Lung (tissue), 11 donors: ENCODE measurements at regions not wholly inside any gene's neighbourhood (a gene's known extent, or its start where the extent isn't known, plus 50 kb on each side); places are given as distances from the start of the nearest gene placed in this dataset.

Experiments
- ATAC-seq: fragments of 200-7000 bp; cut with Tn5 transposase; one replicate; pipeline ENCODE4 v1.9.1; 2020; ENCODE audit warnings: moderate number of reproducible peaks; ENCODE audit not compliant: insufficient read depth, low FRiP score
- DNase-seq, 3 donors: peaks; one replicate each; pipeline ENCODE4 v3.0.0-alpha.2; 2013 to 2017
- H3K27ac ChIP-seq, 2 donors: one replicate each; pipeline ENCODE4 v1.5.1; 2013; ENCODE audit warnings: mild to moderate bottlenecking in 2 of 2, moderate library complexity in 2 of 2, control low read depth in 1 of 2, inconsistent platforms in 1 of 2, low read depth in 1 of 2, low read length in 1 of 2
- H3K27me3 ChIP-seq, 3 donors: one replicate each; pipeline ENCODE4 v1.5.1; 2013; ENCODE audit warnings: low read length in 2 of 3; ENCODE audit not compliant: control insufficient read depth in 3 of 3, insufficient read depth in 3 of 3
- H3K36me3 ChIP-seq, 4 donors: one replicate each; pipeline ENCODE4 v1.5.1; 2013; ENCODE audit warnings: low read length in 4 of 4, mild to moderate bottlenecking in 1 of 4, moderate library complexity in 1 of 4; ENCODE audit not compliant: control insufficient read depth in 4 of 4, insufficient read depth in 4 of 4
- H3K4me1 ChIP-seq, 5 donors: one replicate each; pipeline ENCODE4 v1.5.1; 2013; ENCODE audit warnings: low read length in 5 of 5, mild to moderate bottlenecking in 2 of 5, moderate library complexity in 1 of 5; ENCODE audit not compliant: control insufficient read depth in 5 of 5, insufficient read depth in 5 of 5
- H3K4me3 ChIP-seq: one replicate; pipeline ENCODE4 v1.5.1; 2013; ENCODE audit warnings: mild to moderate bottlenecking, control low read depth, moderate library complexity
- H3K9ac ChIP-seq, 2 donors: one replicate each; pipeline ENCODE4 v1.5.1; 2013; ENCODE audit warnings: low read length in 2 of 2, control low read depth in 1 of 2; ENCODE audit not compliant: insufficient read depth in 1 of 2
- H3K9me3 ChIP-seq, 4 donors: one replicate each; pipeline ENCODE4 v1.5.1; 2013; ENCODE audit warnings: low read length in 3 of 4, mild to moderate bottlenecking in 1 of 4, moderate library complexity in 1 of 4; ENCODE audit not compliant: control insufficient read depth in 4 of 4, insufficient read depth in 3 of 4
- CTCF ChIP-seq: IDR thresholded peaks from 2 replicates; pipeline ENCODE4 v1.5.1; 2012; ENCODE audit warnings: mild to moderate bottlenecking; ENCODE audit errors: control extremely low read depth, extremely low read depth
- WGBS, 2 donors: extraction: QIAGEN DNeasy Blood & Tissue Kit; methylation state at CpG; one replicate each; pipeline ENCODE4 v1.1.7; 2013; 5-methylcytosine and 5-hydroxymethylcytosine counted together
- donor health status: control.
- donor health status: control.
- donor health status: Bipolar disorder and iron deficiency.
- donor health status: healthy.
- donor health status: DM: yes; HTN: yes; CAD: no.

GRCh38 chr10:57785068-57785467, 482.6 kb downstream of the IPMK start:
- no peak overlapping the region for H3K27ac ChIP-seq
- no peak overlapping the region for H3K9ac ChIP-seq
- peaks cover 0 to 2% (median 0%) of the 10 kb centered on the region in 4 donors for H3K9me3 ChIP-seq
- H3K27me3 ChIP-seq: no peaks in the 10 kb centered on the region
- H3K4me3 ChIP-seq: no peak overlapping the region
- DNase-seq (peak in 1 of 3 donors; percentile 30), ATAC-seq (no peak)
- H3K36me3 ChIP-seq: no peaks in the 10 kb centered on the region
- 61 to 78% methylated on average over 3 of the region's 3 CpGs for WGBS, 2 donors
- no peaks in the 10 kb centered on the region for H3K4me1 ChIP-seq
- TF ChIP-seq CTCF: no peak

GRCh38 chr10:57776688-57777432, 490.8 kb downstream of the IPMK start:
- no peaks in the 10 kb centered on the region for H3K4me1 ChIP-seq
- DNase-seq: no peak
- ATAC-seq: no peak
- H3K9me3 ChIP-seq: peaks cover 0 to 8% (median 3%) of the 10 kb centered on the region in 4 donors
- no peak overlapping the region for H3K9ac ChIP-seq
- H3K27me3 ChIP-seq: no peaks in the 10 kb centered on the region
- no peaks in the 10 kb centered on the region for H3K36me3 ChIP-seq
- H3K27ac ChIP-seq: no peak overlapping the region
- H3K4me3 ChIP-seq: no peak overlapping the region
- TF ChIP-seq CTCF: no peak
- 80 to 85% methylated on average over 5 of the region's 5 CpGs for WGBS, 2 donors

DNA sequence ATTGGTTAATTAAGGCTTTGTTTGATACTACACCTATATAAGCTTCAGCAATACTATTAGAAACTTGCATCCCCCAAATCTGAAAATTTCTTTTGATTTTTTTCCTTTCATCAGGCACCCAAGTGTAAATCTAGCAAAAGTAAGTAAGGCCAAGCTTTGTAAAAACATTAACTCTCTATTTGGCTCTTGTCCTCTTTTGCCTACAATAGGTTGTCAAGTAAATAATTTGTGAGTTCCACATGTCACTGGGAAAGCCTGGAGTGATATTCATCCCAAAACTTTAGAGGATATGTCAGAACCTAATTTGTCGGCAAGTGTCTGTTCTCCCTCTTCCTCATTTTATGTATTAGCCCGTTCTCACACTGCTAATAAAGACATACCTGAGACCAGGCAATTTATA, 492.4 kb downstream of the IPMK start:
- DNase-seq (no peak), ATAC-seq (no peak)
- Histone ChIP-seq H3K27me3 (no peaks in the 10 kb centered on the region), H3K36me3 (no peaks in the 10 kb centered on the region), H3K27ac (no peak overlapping the region), H3K9me3 (peaks cover 0 to 8% (median 3%) of the 10 kb centered on the region in 4 donors), H3K4me3 (no peak overlapping the region), H3K4me1 (no peaks in the 10 kb centered on the region), H3K9ac (no peak overlapping the region)
- WGBS, 2 donors: 89 to 91% methylated on average over 2 of the region's 2 CpGs
- no peak for TF ChIP-seq CTCF

- Histone ChIP-seq H3K27ac (no peak overlapping the region), H3K36me3 (no peaks in the 10 kb centered on the region), H3K9me3 (peaks cover 0 to 3% (median 0%) of the 10 kb centered on the region in 4 donors), H3K9ac (no peak overlapping the region), H3K4me1 (no peaks in the 10 kb centered on the region), H3K27me3 (no peaks in the 10 kb centered on the region), H3K4me3 (no peak overlapping the region)
- WGBS, 2 donors: 82 to 91% methylated on average over 1 of the region's 1 CpG
- TF ChIP-seq CTCF: no peak
- DNase-seq (no peak), ATAC-seq (no peak)
These were observed 498.4 kb downstream of the IPMK start for GRCh38 chr10:57769298-57769697.
